DOHH2 (cell line): ENCODE measurements at regions not wholly inside any gene's neighbourhood (a gene's known extent, or its start where the extent isn't known, plus 50 kb on each side); places are given as distances from the start of the nearest gene placed in this dataset.

ENCODE experiments used
- H3F3A ChIP-seq: fragments of 200-600 bp; sonication (generic), shearing (Covaris generic); 2 replicates; pipeline ENCODE4 v1.6.0; 2016; ENCODE audit warnings: antibody characterized with exemption, mild to moderate bottlenecking; ENCODE audit not compliant: control insufficient read depth, insufficient read depth
- H3K27ac ChIP-seq: fragments of 200-600 bp; sonication (generic); 2 replicates; pipeline ENCODE4 v1.5.1; 2014; ENCODE audit warnings: low read depth, mild to moderate bottlenecking, low read length, moderate library complexity
- H3K27me3 ChIP-seq: fragments of 200-600 bp; sonication (generic); 2 replicates; pipeline ENCODE4 v1.6.1; 2014; ENCODE audit warnings: mild to moderate bottlenecking, low read length, mixed read lengths; ENCODE audit not compliant: control insufficient read depth
- H3K36me3 ChIP-seq: fragments of 200-600 bp; sonication (generic); 2 replicates; pipeline ENCODE4 v1.6.1; 2014; ENCODE audit warnings: mild to moderate bottlenecking, low read length, moderate library complexity, mixed read lengths; ENCODE audit not compliant: control insufficient read depth
- H3K4me1 ChIP-seq: fragments of 200-600 bp; sonication (generic); 2 replicates; pipeline ENCODE4 v1.6.1; 2014; ENCODE audit warnings: mild to moderate bottlenecking, low read length, mixed read lengths; ENCODE audit not compliant: control insufficient read depth
- H3K4me2 ChIP-seq: fragments of 200-600 bp; sonication (generic); 2 replicates; pipeline ENCODE4 v1.6.0; 2014; ENCODE audit warnings: mild to moderate bottlenecking, low read length, moderate library complexity
- H3K4me3 ChIP-seq: fragments of 200-600 bp; sonication (generic); 2 replicates; pipeline ENCODE4 v1.5.1; 2014; ENCODE audit warnings: mild to moderate bottlenecking, low read length, mixed read lengths
- H3K79me2 ChIP-seq: fragments of 200-600 bp; sonication (generic); 2 replicates; pipeline ENCODE4 v1.6.1; 2014; ENCODE audit warnings: mild to moderate bottlenecking, low read length, mixed read lengths; ENCODE audit not compliant: control insufficient read depth
- H3K9me2 ChIP-seq: fragments of 200-600 bp; sonication (generic); replicated peaks from 2 replicates; pipeline ENCODE4 v1.6.1; 2014; ENCODE audit warnings: mild to moderate bottlenecking, low read length, mixed read lengths; ENCODE audit not compliant: control insufficient read depth
- H3K9me3 ChIP-seq: fragments of 200-600 bp; sonication (generic); 2 replicates; pipeline ENCODE4 v1.6.1; 2014; ENCODE audit warnings: antibody characterized with exemption, low read length, mixed read lengths; ENCODE audit not compliant: control insufficient read depth, insufficient read depth
- H4K20me1 ChIP-seq: fragments of 200-600 bp; sonication (generic); 2 replicates; pipeline ENCODE4 v1.6.0; 2014; ENCODE audit warnings: low read depth, mild to moderate bottlenecking, antibody characterized with exemption, low read length, moderate library complexity; ENCODE audit not compliant: control insufficient read depth, insufficient read depth
- CTCF ChIP-seq: fragments of 200-600 bp; sonication (generic); IDR thresholded peaks from one replicate; pipeline ENCODE4 v1.5.1; 2014; ENCODE audit warnings: antibody characterized with exemption, mild to moderate bottlenecking, low read depth, low read length; ENCODE audit not compliant: poor library complexity, severe bottlenecking
- EZH2phosphoT487 ChIP-seq: fragments of 200-600 bp; sonication (generic); IDR thresholded peaks from 2 replicates; pipeline ENCODE4 v1.6.1; 2017; ENCODE audit warnings: borderline replicate concordance, mild to moderate bottlenecking, antibody characterized with exemption, low read length, moderate library complexity, mixed read lengths

- no peak overlapping the region for H3K4me3 ChIP-seq
- H3K27me3 ChIP-seq, result no peaks in the 10 kb centered on the region
- no peaks in the 10 kb centered on the region for H4K20me1 ChIP-seq
- no peak for TF ChIP-seq CTCF
- no peak overlapping the region for H3K4me2 ChIP-seq
- H3F3A ChIP-seq, result peaks cover 6% of the 10 kb centered on the region
- H3K4me1 ChIP-seq, result peaks cover 43% of the 10 kb centered on the region
- H3K9me2 ChIP-seq, result no peaks in the 10 kb centered on the region
- H3K79me2 ChIP-seq, result no peaks in the 10 kb centered on the region
- no peaks in the 10 kb centered on the region for H3K36me3 ChIP-seq
- no peaks in the 10 kb centered on the region for H3K9me3 ChIP-seq
- no peak overlapping the region for H3K27ac ChIP-seq
These were observed 151.3 kb upstream of the BMPER start for GRCh38 chr7:33753881-33754525.

GRCh38 chr7:33754933-33755928 is 150.1 kb upstream of the BMPER start:
- H3K4me3 ChIP-seq, result no peak overlapping the region
- no peak overlapping the region for H3K4me2 ChIP-seq
- H4K20me1 ChIP-seq, result no peaks in the 10 kb centered on the region
- 0 out of 2 replicates have a peak, but pooled peaks cover 2% of the 10 kb centered on the region for H3F3A ChIP-seq
- no peak overlapping the region for H3K27ac ChIP-seq
- H3K79me2 ChIP-seq, result no peaks in the 10 kb centered on the region
- no peaks in the 10 kb centered on the region for H3K9me3 ChIP-seq
- H3K36me3 ChIP-seq, result no peaks in the 10 kb centered on the region
- TF ChIP-seq EZH2phosphoT487, result no peak
- TF ChIP-seq CTCF, result no peak
- H3K9me2 ChIP-seq, result no peaks in the 10 kb centered on the region
- H3K27me3 ChIP-seq, result no peaks in the 10 kb centered on the region
- H3K4me1 ChIP-seq, result peaks cover 38% of the 10 kb centered on the region

GRCh38 chr7:33757050-33757449 is 148.3 kb upstream of the BMPER start:
- Histone ChIP-seq H3K27ac (no peak overlapping the region), H3K36me3 (no peaks in the 10 kb centered on the region), H3K9me2 (no peaks in the 10 kb centered on the region; the same call in 1 of the 2 replicates), H3K9me3 (no peaks in the 10 kb centered on the region), H3K4me3 (no peak overlapping the region), H4K20me1 (no peaks in the 10 kb centered on the region), H3K27me3 (no peaks in the 10 kb centered on the region), H3K79me2 (no peaks in the 10 kb centered on the region), H3K4me2 (no peak overlapping the region), H3K4me1 (peaks cover 19% of the 10 kb centered on the region), H3F3A (no peaks in the 10 kb centered on the region)
- TF ChIP-seq EZH2phosphoT487, result no peak
- TF ChIP-seq CTCF, result no peak
